ENCODE measurements at regions not wholly inside any gene's neighbourhood (a gene's known extent, or its start where the extent isn't known, plus 50 kb on each side); places are given as distances from the start of the nearest gene placed in this dataset.

DNA sequence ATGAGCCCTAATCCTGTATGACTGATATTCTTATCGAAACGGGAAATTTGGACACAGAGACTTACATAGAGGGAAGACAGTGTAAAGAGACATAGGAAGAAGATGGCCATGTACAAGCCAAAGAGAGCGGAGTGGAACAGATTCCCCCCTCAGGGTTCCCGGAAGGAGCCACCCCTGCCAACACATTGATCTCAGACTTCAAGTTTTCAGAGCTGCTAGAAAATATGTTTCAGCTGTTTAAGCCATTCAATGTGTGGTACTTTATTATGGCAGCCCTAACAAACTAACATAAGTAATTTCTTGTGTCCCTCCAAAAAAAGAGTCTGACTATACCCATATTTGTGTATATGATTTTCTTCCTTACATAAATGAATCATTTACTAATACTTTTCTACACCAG, 128.0 kb upstream of the STC2 start:
- DNase-seq (ENCODE audit: insufficient read length), result no peak
- no peak for FAIRE-seq
- TF ChIP-seq POLR2AphosphoS5 (IDR thresholded peaks at IDR 0.05; ENCODE audit: low read depth, low read length), result no peak
- TF ChIP-seq TAF1 (IDR thresholded peaks at IDR 0.05; ENCODE audit: borderline replicate concordance, low read depth, low read length), result no peak
- TF ChIP-seq POLR2A (IDR thresholded peaks at IDR 0.05; ENCODE audit: low read depth, low read length), result no peak

DNA sequence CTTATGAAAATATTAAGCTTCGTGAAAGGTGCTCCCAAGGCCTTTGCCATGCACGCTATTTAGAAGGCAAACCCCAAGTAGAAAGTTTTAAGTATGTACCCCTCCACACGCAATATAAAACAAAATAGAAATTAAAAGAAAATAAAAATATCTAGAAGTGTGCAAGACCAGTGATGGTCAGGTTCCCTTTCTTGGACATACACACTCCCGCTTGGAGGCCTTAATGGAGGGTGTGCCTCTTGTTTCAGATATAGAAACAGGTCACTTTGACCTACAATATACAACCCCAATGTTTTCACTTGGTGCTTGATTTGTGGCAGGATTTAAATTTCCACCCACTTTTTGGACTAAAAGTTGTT, 127.4 kb upstream of the STC2 start:
- FAIRE-seq (no peak), DNase-seq (ENCODE audit: insufficient read length) (no peak)
- TF ChIP-seq POLR2A (IDR thresholded peaks at IDR 0.05; ENCODE audit: low read depth, low read length) (no peak), POLR2AphosphoS5 (IDR thresholded peaks at IDR 0.05; ENCODE audit: low read depth, low read length) (no peak), TAF1 (IDR thresholded peaks at IDR 0.05; ENCODE audit: borderline replicate concordance, low read depth, low read length) (no peak)

DNA sequence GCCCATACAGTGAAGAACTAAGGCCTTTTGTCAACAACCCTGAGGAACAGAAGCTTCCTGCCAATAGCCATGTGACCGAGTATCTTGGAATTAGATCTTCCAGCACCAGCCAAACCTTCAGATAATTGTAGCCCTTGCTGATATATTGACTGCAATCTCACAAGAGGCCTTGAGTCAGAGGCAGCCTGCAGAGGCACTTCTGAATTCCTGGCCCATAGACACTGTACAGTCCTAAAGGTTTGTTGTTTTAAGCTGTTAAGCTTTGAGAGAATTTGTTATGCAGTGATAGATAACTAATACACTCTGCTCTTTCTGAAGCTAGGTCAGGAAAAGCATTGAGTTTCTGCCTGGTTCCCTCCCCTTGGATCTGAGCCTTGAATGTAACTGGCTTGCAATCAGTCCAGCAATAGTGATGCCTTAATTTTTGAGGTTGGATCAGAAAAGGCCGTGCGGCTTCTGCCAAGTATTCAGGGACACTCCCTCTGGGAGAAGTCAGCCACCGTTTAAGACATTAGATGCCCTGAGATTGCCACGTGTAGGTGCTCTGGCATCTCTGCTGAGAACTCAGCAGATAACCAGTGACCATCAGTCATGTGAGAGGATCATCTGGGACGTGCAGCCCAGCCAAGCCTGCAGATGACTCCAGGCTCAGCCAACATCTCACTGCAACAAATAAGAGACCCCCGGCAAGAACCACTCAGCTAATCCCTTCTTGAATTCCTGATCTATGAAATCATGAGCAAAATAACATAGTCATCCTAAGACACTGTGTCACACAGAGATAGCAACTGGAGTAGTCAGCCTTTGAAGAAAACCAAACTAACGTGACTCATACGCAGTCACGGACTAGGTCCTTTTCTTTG, 126.8 kb upstream of the STC2 start:
- DNase-seq (ENCODE audit: insufficient read length) (no peak), FAIRE-seq (no peak)
- no peak for TF ChIP-seq POLR2AphosphoS5 (IDR thresholded peaks at IDR 0.05; ENCODE audit: low read depth, low read length)
- TF ChIP-seq TAF1 (IDR thresholded peaks at IDR 0.05; ENCODE audit: borderline replicate concordance, low read depth, low read length), result no peak
- TF ChIP-seq POLR2A (IDR thresholded peaks at IDR 0.05; ENCODE audit: low read depth, low read length), result no peak

DNA sequence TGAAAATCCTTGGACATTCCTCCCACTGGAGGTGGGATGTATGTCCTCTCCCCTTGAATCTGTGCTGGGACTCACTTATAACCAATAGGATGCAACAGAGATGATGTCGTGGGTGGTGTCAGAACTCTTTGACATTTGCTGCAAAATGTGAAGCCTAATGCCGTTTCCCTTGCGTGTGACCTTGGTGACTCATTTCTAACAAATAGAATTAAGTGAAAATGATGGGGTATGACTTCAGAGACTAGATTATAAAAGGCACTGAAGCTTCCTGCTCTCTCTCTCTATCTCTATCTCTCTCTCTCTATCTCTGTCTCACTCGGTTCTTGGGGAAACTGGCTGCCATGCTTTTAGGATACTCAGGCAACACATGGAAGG, 126.1 kb upstream of the STC2 start:
- no peak for TF ChIP-seq POLR2A (IDR thresholded peaks at IDR 0.05; ENCODE audit: low read depth, low read length)
- no peak for TF ChIP-seq TAF1 (IDR thresholded peaks at IDR 0.05; ENCODE audit: borderline replicate concordance, low read depth, low read length)
- no peak for TF ChIP-seq POLR2AphosphoS5 (IDR thresholded peaks at IDR 0.05; ENCODE audit: low read depth, low read length)
- no peak for FAIRE-seq
- DNase-seq (ENCODE audit: insufficient read length), result no peak

DNA sequence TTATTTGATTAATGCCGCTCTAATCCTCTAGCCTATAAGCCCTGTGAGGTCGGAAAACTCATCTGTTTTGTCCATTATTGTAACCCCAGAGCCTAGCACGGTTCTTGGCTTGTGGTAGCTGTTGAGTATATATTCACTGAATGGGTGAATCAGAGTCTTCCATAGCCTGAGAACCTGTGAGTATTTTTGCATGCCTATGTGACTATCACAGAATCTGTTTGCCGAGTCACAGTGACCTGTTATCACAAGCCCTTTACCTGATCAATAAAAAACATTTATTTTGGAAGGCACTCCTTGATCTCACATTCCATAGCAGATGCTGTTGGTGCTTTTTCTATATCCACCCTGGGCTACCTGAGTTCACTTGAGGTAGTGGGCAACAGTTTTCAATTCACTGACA, 125.0 kb upstream of the STC2 start:
- no peak for DNase-seq (ENCODE audit: insufficient read length)
- TF ChIP-seq TAF1 (IDR thresholded peaks at IDR 0.05; ENCODE audit: borderline replicate concordance, low read depth, low read length) (no peak), POLR2AphosphoS5 (IDR thresholded peaks at IDR 0.05; ENCODE audit: low read depth, low read length) (no peak), POLR2A (IDR thresholded peaks at IDR 0.05; ENCODE audit: low read depth, low read length) (no peak)
- no peak for FAIRE-seq

DNA sequence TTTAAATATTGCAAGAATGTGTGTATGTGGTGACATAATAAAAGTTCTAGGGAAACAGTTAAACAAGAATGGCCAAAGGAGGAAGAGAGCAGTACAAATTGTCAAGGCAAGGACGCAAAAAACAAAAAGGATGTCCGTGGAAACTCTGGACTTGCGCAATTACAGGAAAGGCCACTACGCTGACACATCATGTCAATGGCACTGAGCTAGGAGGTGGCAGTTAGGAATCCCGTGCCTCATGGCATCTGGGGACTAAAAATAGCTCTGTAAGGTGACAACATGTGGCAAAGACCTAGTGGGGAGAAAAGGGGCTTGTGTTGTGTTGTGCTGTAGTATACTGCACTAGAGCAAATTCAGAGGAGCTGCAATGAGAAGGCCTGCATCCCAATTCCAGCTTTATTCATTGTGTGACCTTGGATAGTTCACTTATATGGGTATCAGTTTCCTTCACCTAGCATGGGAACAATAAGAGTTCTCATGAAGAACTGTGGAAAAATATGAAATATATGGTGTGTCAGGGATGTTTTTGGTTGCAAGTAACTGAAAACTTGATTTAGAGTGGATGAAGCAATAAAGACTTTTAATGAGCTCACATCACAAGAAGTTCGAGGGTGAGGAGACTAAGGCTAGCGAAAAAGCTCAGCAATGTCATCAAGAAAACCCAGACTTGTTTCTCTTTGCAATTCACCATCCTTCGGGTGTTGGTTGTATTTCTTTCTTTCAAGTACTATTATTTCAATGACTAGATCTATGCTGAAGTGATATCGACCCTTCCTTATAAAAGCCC, 124.1 kb upstream of the STC2 start:
- DNase-seq (ENCODE audit: insufficient read length), result no peak
- TF ChIP-seq POLR2A (IDR thresholded peaks at IDR 0.05; ENCODE audit: low read depth, low read length) (no peak), POLR2AphosphoS5 (IDR thresholded peaks at IDR 0.05; ENCODE audit: low read depth, low read length) (no peak), TAF1 (IDR thresholded peaks at IDR 0.05; ENCODE audit: borderline replicate concordance, low read depth, low read length) (no peak)
- FAIRE-seq, result no peak

DNA sequence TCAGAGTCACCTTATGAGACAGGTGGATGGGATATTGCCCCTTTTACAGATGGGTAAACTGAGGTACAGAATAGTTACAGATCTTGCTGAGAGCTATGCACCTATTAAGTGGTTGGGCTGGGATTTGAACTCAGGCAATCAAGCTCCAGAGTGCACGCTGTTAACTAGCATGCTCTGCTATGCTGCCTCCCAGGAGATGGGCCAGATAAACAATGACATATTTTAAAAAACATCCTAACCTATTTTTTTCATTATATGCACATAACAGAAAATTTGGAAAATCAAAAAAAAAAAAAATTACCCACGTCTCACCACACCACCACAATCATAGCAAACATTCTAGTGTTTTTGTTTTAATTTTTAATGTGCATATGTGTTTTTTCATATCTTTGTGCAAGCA, 123.4 kb upstream of the STC2 start:
- FAIRE-seq (no peak), DNase-seq (ENCODE audit: insufficient read length) (no peak)
- TF ChIP-seq POLR2AphosphoS5 (IDR thresholded peaks at IDR 0.05; ENCODE audit: low read depth, low read length) (no peak), POLR2A (IDR thresholded peaks at IDR 0.05; ENCODE audit: low read depth, low read length) (no peak), TAF1 (IDR thresholded peaks at IDR 0.05; ENCODE audit: borderline replicate concordance, low read depth, low read length) (no peak)

DNA sequence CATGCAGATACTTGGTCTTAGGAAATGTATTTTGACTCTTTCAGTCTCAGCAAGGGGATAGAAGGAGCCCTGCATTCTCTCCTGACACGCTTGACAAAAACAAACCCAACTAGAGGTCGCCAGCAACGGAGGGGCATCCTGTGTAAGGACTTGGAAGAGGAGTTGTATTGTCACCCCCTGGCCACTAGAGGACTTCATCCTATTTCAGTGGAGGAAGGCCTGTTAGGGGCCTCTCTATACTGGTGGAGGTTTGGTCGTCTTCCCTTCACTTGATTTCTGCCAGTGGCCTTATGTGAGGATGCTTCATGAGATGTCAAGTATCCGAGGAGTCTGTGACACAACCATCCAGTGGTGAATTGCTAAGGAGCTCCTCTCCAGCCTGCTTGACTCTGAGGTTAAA, 122.8 kb upstream of the STC2 start:
- TF ChIP-seq TAF1 (IDR thresholded peaks at IDR 0.05; ENCODE audit: borderline replicate concordance, low read depth, low read length), result no peak
- no peak for TF ChIP-seq POLR2AphosphoS5 (IDR thresholded peaks at IDR 0.05; ENCODE audit: low read depth, low read length)
- no peak for TF ChIP-seq POLR2A (IDR thresholded peaks at IDR 0.05; ENCODE audit: low read depth, low read length)
- FAIRE-seq (no peak), DNase-seq (ENCODE audit: insufficient read length) (peak; percentile 14)

DNA sequence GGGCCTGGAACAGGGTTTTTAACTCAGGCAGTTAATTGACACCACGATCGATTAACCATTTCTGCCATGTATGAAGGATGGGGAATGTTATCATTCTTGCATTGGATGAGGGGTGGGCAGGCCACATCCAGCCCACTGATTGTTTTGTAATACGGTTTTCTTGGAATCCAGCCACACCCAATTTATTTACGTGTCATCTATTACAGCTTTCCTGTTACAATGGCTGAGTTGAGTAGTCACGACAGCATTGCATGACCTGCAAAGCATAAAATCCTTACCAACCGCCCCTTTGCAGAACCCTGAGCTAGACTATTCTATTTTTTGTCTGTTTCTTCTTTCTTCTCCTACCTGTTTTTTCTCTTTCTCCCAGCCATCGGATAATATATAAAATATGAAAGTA, 122.0 kb upstream of the STC2 start:
- DNase-seq (ENCODE audit: insufficient read length) (no peak), FAIRE-seq (no peak)
- TF ChIP-seq POLR2AphosphoS5 (IDR thresholded peaks at IDR 0.05; ENCODE audit: low read depth, low read length), result no peak
- no peak for TF ChIP-seq TAF1 (IDR thresholded peaks at IDR 0.05; ENCODE audit: borderline replicate concordance, low read depth, low read length)
- no peak for TF ChIP-seq POLR2A (IDR thresholded peaks at IDR 0.05; ENCODE audit: low read depth, low read length)

DNA sequence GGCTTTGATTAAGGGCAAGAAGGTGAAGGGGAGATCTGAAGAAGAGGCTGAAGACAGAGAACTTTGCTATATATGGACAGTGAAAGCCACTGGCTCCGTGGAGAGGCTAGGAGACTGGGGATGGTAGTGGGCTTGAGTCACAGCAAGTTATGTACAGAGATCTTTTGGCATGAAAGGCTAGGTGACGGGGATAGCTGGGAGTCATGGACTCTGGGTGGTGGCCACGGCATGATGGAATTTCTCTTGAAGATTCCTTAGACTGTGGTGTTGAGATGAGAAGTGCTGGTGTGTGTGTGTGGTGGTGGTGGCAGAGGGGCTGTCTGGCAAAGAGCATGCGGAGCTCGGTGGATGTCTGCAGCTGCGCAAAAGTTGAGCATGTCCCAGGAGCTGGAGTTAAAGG, 120.6 kb upstream of the STC2 start:
- DNase-seq (ENCODE audit: insufficient read length) (no peak), FAIRE-seq (no peak)
- TF ChIP-seq POLR2AphosphoS5 (IDR thresholded peaks at IDR 0.05; ENCODE audit: low read depth, low read length), result no peak
- TF ChIP-seq TAF1 (IDR thresholded peaks at IDR 0.05; ENCODE audit: borderline replicate concordance, low read depth, low read length), result no peak
- no peak for TF ChIP-seq POLR2A (IDR thresholded peaks at IDR 0.05; ENCODE audit: low read depth, low read length)

DNA sequence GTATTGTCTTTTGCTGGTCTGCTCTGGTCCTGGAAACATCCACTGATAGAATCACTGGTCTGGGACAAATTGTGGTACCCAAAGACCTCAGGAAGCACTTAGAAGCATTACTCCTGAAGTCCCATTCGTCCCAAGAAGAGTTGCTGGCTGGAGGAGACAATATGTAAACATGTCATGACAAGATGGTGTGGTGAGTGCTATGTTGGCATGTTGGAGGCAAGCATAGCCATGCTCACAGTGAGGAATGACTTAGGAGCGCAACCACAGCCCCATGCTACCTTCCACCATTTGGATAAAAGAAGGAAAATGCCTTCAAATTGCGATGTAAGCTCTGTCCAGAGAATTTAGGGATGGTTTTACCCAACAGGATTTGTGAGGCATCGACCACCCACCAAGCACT, 115.8 kb upstream of the STC2 start:
- TF ChIP-seq TAF1 (IDR thresholded peaks at IDR 0.05; ENCODE audit: borderline replicate concordance, low read depth, low read length) (no peak), POLR2AphosphoS5 (IDR thresholded peaks at IDR 0.05; ENCODE audit: low read depth, low read length) (no peak), POLR2A (IDR thresholded peaks at IDR 0.05; ENCODE audit: low read depth, low read length) (no peak)
- DNase-seq (ENCODE audit: insufficient read length) (no peak), FAIRE-seq (no peak)
